CD14-positive monocyte (primary cell): ENCODE measurements at regions not wholly inside any gene's neighbourhood (a gene's known extent, or its start where the extent isn't known, plus 50 kb on each side); places are given as distances from the start of the nearest gene placed in this dataset.

Experiments
- DNase-seq, 3 donors: peaks; one replicate each; pipeline ENCODE4 v3.0.0-alpha.2; 2011 to 2022
- H2AFZ ChIP-seq: 2 replicates; pipeline ENCODE4 v1.6.0; 2012; ENCODE audit warnings: mild to moderate bottlenecking, low read depth, low read length, inconsistent platforms; ENCODE audit not compliant: insufficient read depth, poor library complexity, severe bottlenecking
- H3K27ac ChIP-seq, 2 donors: 1 replicate in 1 of 2; 2 replicates in 1 of 2; pipeline ENCODE4 v1.5.1; 2012 to 2013; ENCODE audit warnings: low read length in 2 of 2, control low read depth in 1 of 2, inconsistent platforms in 1 of 2, low read depth in 1 of 2, mild to moderate bottlenecking in 1 of 2
- H3K27me3 ChIP-seq, 2 donors: one replicate each; pipeline versions ENCODE4 v1.6.0 to v1.6.1; 2011 to 2013; ENCODE audit warnings: low read length in 2 of 2; ENCODE audit not compliant: control insufficient read depth in 2 of 2, insufficient read depth in 2 of 2
- H3K36me3 ChIP-seq, 2 donors: replicated peaks in 1 of 2; 1 replicate in 1 of 2; 2 replicates in 1 of 2; pipeline versions ENCODE4 v1.5.1 to v1.6.1; 2012 to 2013; ENCODE audit warnings: low read length in 2 of 2, control low read depth in 1 of 2, inconsistent platforms in 1 of 2, mild to moderate bottlenecking in 1 of 2; ENCODE audit not compliant: insufficient read depth in 2 of 2, control insufficient read depth in 1 of 2
- H3K4me1 ChIP-seq, 2 donors: 1 replicate in 1 of 2; 2 replicates in 1 of 2; pipeline versions ENCODE4 v1.5.1 to v1.6.1; 2012 to 2013; ENCODE audit warnings: low read length in 2 of 2, control low read depth in 1 of 2, inconsistent platforms in 1 of 2, mild to moderate bottlenecking in 1 of 2, moderate library complexity in 1 of 2; ENCODE audit not compliant: insufficient read depth in 2 of 2, control insufficient read depth in 1 of 2
- H3K4me2 ChIP-seq: replicated peaks from 2 replicates; pipeline ENCODE3; 2012; ENCODE audit warnings: low read length, moderate library complexity, mild to moderate bottlenecking; ENCODE audit not compliant: poor library complexity, severe bottlenecking; ENCODE audit errors: extremely low read depth
- H3K4me3 ChIP-seq, 3 experiments: fragments of 200-600 bp in 1 of 3; sonication (generic) in 1 of 3; replicated peaks in 1 of 3; 1 replicate in 2 of 3; 2 replicates in 1 of 3; pipeline ENCODE4 v1.5.1; 2011 to 2013; ENCODE audit warnings: low read length in 3 of 3, mild to moderate bottlenecking in 3 of 3, control low read depth in 2 of 3, low read depth in 2 of 3, inconsistent platforms in 1 of 3, moderate library complexity in 1 of 3
- H3K79me2 ChIP-seq: 2 replicates; pipeline ENCODE4 v1.6.0; 2012; ENCODE audit warnings: mild to moderate bottlenecking, control low read depth, inconsistent platforms, low read length, moderate library complexity; ENCODE audit not compliant: insufficient read depth
- H3K9ac ChIP-seq: 2 replicates; pipeline ENCODE4 v1.6.0; 2017; ENCODE audit warnings: low read length, mild to moderate bottlenecking; ENCODE audit not compliant: insufficient read depth, poor library complexity, severe bottlenecking
- H3K9me3 ChIP-seq, 2 donors: replicated peaks in 1 of 2; 1 replicate in 1 of 2; 2 replicates in 1 of 2; pipeline versions ENCODE4 v1.5.1 to v1.6.1; 2012 to 2013; ENCODE audit warnings: low read length in 2 of 2, control low read depth in 1 of 2; ENCODE audit not compliant: control insufficient read depth in 1 of 2, insufficient read depth in 1 of 2
- H4K20me1 ChIP-seq: 2 replicates; pipeline ENCODE4 v1.6.0; 2012; ENCODE audit warnings: mild to moderate bottlenecking, low read length, control low read depth, moderate library complexity; ENCODE audit not compliant: insufficient read depth
- H3K27ac Mint-ChIP-seq, 7 donors: one replicate each; pipeline ENCODE4 v1.8.0; 2020; ENCODE audit warnings: mild to moderate bottlenecking in 7 of 7, mixed read lengths in 7 of 7, moderate library complexity in 6 of 7, inconsistent platforms in 2 of 7
- H3K27me3 Mint-ChIP-seq, 3 donors: one replicate each; pipeline ENCODE4 v1.8.0; 2021 to 2022; ENCODE audit warnings: low read depth in 3 of 3, mild to moderate bottlenecking in 3 of 3, mixed read lengths in 3 of 3, moderate library complexity in 3 of 3, inconsistent platforms in 1 of 3
- H3K36me3 Mint-ChIP-seq, 2 donors: one replicate each; pipeline ENCODE4 v1.8.0; 2020; ENCODE audit warnings: mixed read lengths in 2 of 2, inconsistent platforms in 1 of 2, mild to moderate bottlenecking in 1 of 2
- H3K4me1 Mint-ChIP-seq: one replicate; pipeline ENCODE4 v1.8.0; 2020; ENCODE audit warnings: mild to moderate bottlenecking, mixed read lengths
- H3K4me3 Mint-ChIP-seq, 2 donors: one replicate each; pipeline ENCODE4 v1.8.0; 2020; ENCODE audit warnings: mild to moderate bottlenecking in 2 of 2, mixed read lengths in 2 of 2, moderate library complexity in 1 of 2
- H3K9me3 Mint-ChIP-seq, 7 donors: one replicate each; pipeline ENCODE4 v1.8.0; 2020 to 2022; ENCODE audit warnings: mixed read lengths in 7 of 7, mild to moderate bottlenecking in 6 of 7, moderate library complexity in 6 of 7, inconsistent platforms in 2 of 7
- CTCF ChIP-seq: fragments of 200-600 bp; IDR thresholded peaks from one replicate; pipeline ENCODE4 v1.8.0; 2022; ENCODE audit warnings: antibody characterized with exemption, mild to moderate bottlenecking
- WGBS: methylation state at CpG from one replicate; pipeline ENCODE4 v1.1.5; 2013; ENCODE audit warnings: missing lambda C conversion rate; ENCODE audit not compliant: insufficient coverage; 5-methylcytosine and 5-hydroxymethylcytosine counted together
- intact Hi-C, 2 donors: fragments of 100-400 bp; cut with micrococcal nuclease; formaldehyde crosslinking; loops; one replicate each; pipeline versions ENCODE4 v1.15.0 to v1.15.1; 2023

DNA sequence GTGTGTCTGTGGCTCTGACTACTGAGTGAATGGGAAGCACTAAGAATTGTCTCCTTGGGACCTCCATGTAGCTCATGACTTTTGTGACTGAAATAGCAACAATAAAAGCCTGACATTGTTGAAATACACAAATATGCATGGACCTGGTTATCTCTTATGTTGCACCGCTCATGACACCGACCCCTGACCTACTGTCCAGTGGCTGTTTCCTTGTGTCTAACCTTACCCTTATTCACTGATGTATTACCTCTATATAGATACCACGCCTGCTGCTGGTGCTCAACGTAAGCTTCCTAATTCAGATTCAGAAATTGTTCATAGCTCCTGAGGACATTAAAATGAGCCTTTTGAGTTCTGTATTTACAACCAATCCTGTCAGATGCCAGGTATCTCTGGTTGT, 243.4 kb upstream of the SEMA3C start:
- intact Hi-C loops, result no loop called here
- Mint-ChIP-seq H3K4me1 (no peaks in the 10 kb centered on the region), H3K36me3 (no peaks in the 10 kb centered on the region), H3K9me3 (peaks cover 0 to 5% (median 0%) of the 10 kb centered on the region in 7 donors), H3K27ac (no peak overlapping the region), H3K27me3 (peaks cover 0 to 2% (median 1%) of the 10 kb centered on the region in 3 donors), H3K4me3 (no peak overlapping the region)
- no peak overlapping the region for H2AFZ ChIP-seq
- 94% methylated on average over 4 of the region's 4 CpGs for WGBS
- no peaks in the 10 kb centered on the region for H3K79me2 ChIP-seq
- no peaks in the 10 kb centered on the region for H3K9me3 ChIP-seq
- no peaks in the 10 kb centered on the region for H3K36me3 ChIP-seq
- no peak for DNase-seq
- no peaks in the 10 kb centered on the region for H3K27me3 ChIP-seq
- no peak overlapping the region for H3K9ac ChIP-seq
- no peak overlapping the region for H3K4me2 ChIP-seq
- no peak for TF ChIP-seq CTCF
- no peak overlapping the region for H3K27ac ChIP-seq
- no peaks in the 10 kb centered on the region for H3K4me1 ChIP-seq
- no peak overlapping the region for H3K4me3 ChIP-seq
- H4K20me1 ChIP-seq, result no peaks in the 10 kb centered on the region

- H4K20me1 ChIP-seq, result no peaks in the 10 kb centered on the region
- intact Hi-C loops, result no loop called here
- no peaks in the 10 kb centered on the region for H3K36me3 Mint-ChIP-seq
- H3K9me3 Mint-ChIP-seq, result peaks cover 0 to 5% (median 0%) of the 10 kb centered on the region in 7 donors
- no peaks in the 10 kb centered on the region for H3K4me1 ChIP-seq
- no peaks in the 10 kb centered on the region for H3K36me3 ChIP-seq
- H3K27ac Mint-ChIP-seq, result no peak overlapping the region
- no peaks in the 10 kb centered on the region for H3K4me1 Mint-ChIP-seq
- H3K9me3 ChIP-seq, result no peaks in the 10 kb centered on the region
- H3K27me3 Mint-ChIP-seq, result peaks cover 0 to 2% (median 1%) of the 10 kb centered on the region in 3 donors
- no peak for DNase-seq
- H2AFZ ChIP-seq, result no peak overlapping the region
- WGBS, result 97% methylated on average over 4 of the region's 6 CpGs
- no peak overlapping the region for H3K4me3 Mint-ChIP-seq
- no peak overlapping the region for H3K4me2 ChIP-seq
- H3K27me3 ChIP-seq, result no peaks in the 10 kb centered on the region
- no peak overlapping the region for H3K27ac ChIP-seq
- H3K4me3 ChIP-seq, result no peak overlapping the region
- no peak for TF ChIP-seq CTCF
- H3K9ac ChIP-seq, result no peak overlapping the region
- H3K79me2 ChIP-seq, result no peaks in the 10 kb centered on the region
Observed at GRCh38 chr7:81161451-81162075, 242.7 kb upstream of the SEMA3C start.
